ENCODE measurements at regions not wholly inside any gene's neighbourhood (a gene's known extent, or its start where the extent isn't known, plus 50 kb on each side); places are given as distances from the start of the nearest gene placed in this dataset.

DNA sequence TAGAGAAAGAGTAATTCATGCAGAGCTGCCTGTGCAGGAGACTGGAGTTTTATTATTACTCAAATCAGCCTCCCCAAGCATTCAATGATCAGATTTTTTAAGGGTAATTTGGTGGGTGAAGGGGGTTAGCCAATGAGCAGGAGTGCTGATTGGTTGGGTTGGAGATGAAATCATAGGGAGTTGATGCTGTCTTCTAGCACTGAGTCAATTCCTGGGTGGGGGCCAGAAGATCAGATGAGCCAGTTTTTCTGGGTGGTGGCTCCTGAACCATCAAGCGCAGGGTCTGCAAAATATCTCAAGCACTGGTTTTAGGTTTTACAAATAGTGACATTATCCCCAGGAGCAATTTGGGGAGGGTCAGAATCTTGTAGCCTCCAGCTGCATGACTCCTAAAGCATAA lies 312.8 kb upstream of the THSD7B start:
- DNase-seq (ENCODE audit: low read depth), result no peak

- no peak for DNase-seq (ENCODE audit: low read depth)
Observed at GRCh38 chr2:136448986-136449780, 316.2 kb upstream of the THSD7B start.

- DNase-seq (ENCODE audit: low read depth), result no peak
Observed at GRCh38 chr2:136448432-136448831, 316.9 kb upstream of the THSD7B start.

DNA sequence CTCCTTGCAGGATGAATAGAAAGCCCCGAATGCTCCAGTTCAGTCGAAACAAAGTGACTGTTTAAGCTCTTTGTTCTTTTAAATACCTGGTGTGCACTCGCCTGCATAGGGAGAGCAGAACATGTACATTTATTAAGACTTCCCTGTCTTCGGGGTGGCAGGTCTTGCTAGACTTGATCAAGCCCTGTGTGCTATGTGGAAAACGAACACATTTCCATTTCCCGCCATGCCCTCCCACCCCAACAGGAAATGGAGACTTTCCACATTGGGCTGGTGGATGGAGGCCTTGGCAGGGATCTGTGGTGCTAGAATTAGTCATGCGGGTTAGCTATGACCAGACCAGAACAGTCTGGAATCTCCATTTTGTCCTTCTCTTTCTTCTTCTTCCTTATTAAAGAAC lies 321.0 kb upstream of the THSD7B start:
- DNase-seq (ENCODE audit: low read depth), result no peak

DNA sequence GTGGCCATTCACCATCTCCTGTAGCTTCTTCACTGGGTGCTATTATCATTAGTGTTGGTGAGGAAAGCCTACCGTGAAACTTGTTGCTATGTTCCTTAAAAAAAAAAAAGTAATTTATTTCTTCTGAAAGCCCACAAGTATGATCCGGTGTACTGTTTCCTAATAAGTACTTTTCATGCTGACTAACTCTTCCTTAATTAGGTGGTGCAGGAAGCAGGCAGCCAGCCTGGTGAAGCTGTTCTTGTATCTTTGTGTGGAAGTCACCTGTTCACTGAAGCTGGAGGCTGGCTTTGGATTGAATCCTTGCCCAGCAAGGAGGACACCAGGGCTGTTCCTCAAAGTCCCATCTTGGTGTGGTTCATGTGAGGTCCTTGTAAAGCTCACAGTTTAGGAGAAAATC lies 321.7 kb upstream of the THSD7B start:
- no peak for DNase-seq (ENCODE audit: low read depth)

- DNase-seq (ENCODE audit: low read depth), result no peak
Observed at GRCh38 chr2:136441979-136442714, 323.2 kb upstream of the THSD7B start.

GRCh38 chr2:136439064-136439676 lies 321.2 kb upstream of the CXCR4 start:
- DNase-seq (ENCODE audit: low read depth), result no peak

DNA sequence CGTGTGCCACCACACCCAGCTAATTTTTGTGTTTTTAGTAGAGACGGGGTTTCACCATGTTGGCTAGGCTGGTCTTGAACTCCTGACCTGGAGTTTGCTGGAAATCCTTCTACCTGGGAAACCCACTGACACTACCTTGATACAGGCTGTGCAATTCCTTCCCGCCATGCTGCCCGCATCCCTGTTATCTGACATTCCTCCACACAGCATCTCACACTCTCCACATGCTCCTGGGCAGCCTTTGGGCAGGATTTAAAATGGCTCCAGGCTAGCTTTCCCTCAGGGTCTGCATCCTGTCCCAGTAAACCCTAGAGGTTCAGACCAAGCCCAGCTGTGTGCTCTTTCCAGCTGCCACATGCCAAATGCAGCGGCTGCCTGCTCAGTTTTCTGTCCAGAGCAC lies 319.5 kb upstream of the CXCR4 start:
- DNase-seq (ENCODE audit: low read depth), result no peak

DNA sequence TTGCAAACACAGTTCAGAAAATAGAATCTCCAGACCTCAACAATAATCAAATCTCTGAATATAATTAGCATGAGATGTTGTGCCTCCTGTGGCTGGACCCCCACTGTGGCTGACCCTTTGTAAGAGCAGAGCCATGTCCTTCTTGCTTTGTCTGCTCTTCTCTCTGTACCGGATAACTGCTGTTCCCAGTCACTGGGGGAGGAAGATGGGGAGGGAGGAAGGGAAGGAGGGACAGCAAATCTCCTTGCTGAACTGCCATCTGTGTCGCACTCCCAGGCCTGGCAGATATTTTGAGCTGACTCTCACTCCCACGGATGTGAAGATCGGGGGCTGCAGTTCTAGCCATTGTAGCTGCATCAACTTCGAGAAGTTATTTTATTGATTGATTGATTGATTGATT lies 319.0 kb upstream of the CXCR4 start:
- DNase-seq (ENCODE audit: low read depth), result no peak

GRCh38 chr2:136434251-136434715 lies 316.3 kb upstream of the CXCR4 start:
- no peak for DNase-seq (ENCODE audit: low read depth)

DNA sequence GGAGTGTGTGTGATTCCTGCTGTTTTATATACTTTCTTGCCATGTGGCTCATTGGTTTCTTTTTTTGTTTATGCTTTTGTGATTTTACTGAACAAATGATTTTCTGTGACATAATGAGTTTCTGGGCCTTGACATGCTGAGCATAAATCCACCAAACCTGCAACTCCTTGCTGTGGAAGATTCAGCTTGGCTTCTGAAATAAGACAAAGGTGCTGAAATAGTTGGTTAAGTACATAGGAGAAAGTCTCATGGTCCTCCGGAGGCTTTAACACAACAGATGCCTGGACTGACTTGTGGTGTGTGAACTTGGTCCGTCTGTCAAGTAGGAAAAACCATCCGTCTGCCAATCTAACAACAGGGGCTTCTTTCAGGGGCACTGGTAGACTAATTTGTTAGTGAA lies 315.3 kb upstream of the CXCR4 start:
- no peak for DNase-seq (ENCODE audit: low read depth)

GRCh38 chr2:136424112-136424511 lies 306.2 kb upstream of the CXCR4 start:
- no peak for DNase-seq (ENCODE audit: low read depth)

GRCh38 chr2:136423516-136423996 lies 305.6 kb upstream of the CXCR4 start:
- DNase-seq (ENCODE audit: low read depth), result peak; percentile 39

DNA sequence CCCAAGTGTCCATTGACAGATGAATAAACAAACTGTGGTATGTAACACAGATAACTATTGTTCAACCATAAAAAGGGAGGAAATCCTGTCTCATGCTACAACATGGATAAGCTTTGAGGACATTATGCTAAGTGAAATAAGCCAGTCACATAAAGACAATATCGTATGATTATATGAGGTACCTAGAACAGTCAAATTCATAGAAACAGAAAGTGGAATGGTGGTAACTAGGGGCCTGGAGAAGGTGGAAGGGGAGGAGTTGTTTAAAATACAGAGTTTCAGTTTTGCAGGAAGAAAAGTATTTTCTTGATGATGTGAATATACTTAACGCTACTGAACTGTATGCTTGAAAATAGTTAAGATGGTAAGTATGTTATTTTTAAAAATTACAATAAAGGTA lies 304.6 kb upstream of the CXCR4 start:
- DNase-seq (ENCODE audit: low read depth), result no peak

DNA sequence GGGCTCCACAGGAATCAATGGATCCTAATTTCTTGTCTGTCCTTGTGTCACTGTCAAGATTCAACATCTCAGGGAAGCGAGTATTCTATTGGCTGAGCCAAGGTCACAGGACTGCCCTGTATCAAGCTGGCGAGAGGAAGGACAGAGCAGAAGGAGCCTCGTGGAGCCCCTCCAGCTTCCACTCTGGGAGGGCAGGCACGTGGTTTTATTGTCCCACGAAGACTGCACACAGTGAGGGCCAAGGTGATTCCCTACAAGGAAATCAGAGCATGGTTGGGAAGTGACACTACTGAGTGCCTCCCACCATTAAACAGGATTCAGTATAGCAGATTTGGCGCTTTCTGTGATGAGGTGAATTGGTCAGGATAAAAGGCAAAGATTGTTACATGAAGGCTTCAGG lies 302.4 kb upstream of the CXCR4 start:
- DNase-seq (ENCODE audit: low read depth), result no peak

DNA sequence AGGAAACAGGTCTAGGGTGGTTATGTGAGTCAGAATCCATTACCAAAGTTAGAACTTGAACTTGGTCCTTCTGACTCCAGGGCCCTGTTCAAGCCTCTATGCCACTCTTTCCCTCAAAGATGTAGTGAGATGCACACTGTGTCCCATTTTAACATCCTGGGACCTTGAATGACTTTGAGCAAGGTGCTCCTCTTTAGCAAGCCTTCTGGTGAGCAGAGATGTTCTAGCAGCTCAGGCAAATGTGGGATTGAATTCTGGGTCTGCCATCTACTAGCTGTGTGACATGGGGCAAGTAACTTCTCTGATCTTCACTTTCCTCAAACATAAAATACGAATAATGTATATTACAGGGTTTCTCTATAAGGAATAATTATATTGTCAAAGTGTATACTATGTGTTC lies 294.0 kb upstream of the CXCR4 start:
- DNase-seq (ENCODE audit: low read depth), result no peak

GRCh38 chr2:136410673-136411072 lies 292.7 kb upstream of the CXCR4 start:
- DNase-seq (ENCODE audit: low read depth), result no peak

DNA sequence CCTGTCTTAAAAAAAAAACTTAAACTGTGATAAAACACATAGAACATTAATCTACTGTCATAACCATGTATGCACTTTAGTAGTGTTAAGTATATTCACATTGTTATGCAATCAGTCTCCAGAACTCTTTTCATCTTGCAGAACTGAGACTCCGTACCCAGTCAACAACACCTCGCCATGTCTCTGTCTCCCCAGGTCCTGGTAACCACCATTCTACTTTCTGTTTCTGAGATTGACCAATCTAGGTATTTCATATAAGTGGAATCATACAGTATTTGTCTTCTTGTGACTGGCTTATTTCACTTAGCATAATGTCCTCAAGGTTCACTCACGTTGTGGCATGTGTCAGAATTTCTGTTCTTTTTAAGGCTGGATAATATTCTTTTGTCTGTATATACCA lies 290.8 kb upstream of the CXCR4 start:
- no peak for DNase-seq (ENCODE audit: low read depth)

DNA sequence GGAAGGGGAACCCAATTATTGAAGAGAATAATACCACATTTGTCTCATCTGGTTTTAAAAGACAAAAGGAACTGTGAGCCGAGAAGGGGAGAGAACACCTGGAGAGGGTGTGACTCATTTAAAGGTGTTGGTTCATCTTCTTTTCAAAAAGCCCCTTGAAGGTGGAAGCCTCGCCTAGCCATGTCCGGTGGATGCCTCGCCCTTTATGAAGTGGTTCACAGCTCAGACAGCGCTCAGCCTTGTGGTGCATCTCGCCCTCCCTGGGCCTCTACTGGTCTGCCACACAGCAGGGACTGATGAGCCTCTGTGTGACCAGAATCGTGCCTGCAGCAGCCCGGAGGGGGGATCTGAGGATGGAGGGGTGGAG lies 290.0 kb upstream of the CXCR4 start:
- DNase-seq (ENCODE audit: low read depth), result no peak

DNA sequence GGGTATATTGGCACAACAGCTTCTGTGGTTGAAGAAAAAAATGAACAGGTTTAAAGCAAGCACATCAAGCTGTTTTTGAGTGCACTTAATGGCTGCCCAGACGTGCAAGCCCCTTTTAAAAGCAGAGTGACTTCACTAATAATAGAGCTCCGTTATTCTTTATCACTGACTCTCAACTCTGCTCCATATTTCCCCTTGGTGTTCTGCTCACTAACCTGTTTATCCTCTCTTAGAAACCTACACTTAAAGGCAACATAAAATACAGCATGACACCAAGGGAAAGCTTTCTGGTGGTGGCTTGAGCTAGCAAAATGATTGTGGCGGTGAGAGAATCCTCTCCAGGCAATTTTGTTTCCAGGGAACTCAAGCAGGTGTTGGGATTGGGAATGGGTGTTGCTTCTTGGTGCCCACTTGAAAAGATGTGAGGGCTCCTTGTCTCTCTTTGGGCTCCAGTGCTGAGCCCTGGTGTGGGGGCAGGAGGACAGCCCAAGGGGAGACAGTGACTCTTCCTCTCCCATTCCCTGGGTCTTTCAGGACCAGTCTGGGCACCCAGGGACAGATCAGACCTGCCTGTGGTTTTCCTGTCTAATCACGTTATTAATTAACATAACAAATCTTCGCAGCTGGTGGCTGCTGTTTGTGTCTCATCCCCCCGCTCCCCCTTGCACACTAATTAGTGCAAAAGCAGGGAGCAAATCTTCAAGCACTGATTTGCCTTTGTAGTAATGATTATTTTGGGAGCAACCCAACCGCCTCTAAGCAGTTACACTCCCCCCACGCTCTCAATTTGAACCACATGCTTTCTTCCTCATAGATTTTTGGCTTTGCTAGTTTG lies 289.4 kb upstream of the CXCR4 start:
- DNase-seq (ENCODE audit: low read depth), result no peak

- no peak for DNase-seq (ENCODE audit: low read depth)
Observed at GRCh38 chr2:136404925-136405324, 287.0 kb upstream of the CXCR4 start.

GRCh38 chr2:136404176-136404575 lies 286.2 kb upstream of the CXCR4 start:
- no peak for DNase-seq (ENCODE audit: low read depth)
